ENCODE measurements at regions not wholly inside any gene's neighbourhood (a gene's known extent, or its start where the extent isn't known, plus 50 kb on each side); places are given as distances from the start of the nearest gene placed in this dataset.
"Not testable (repeated sequence)": the region's sequence is repeated elsewhere in the genome, so short reads cannot be mapped to it uniquely, and the experiment has no call there.

DNA sequence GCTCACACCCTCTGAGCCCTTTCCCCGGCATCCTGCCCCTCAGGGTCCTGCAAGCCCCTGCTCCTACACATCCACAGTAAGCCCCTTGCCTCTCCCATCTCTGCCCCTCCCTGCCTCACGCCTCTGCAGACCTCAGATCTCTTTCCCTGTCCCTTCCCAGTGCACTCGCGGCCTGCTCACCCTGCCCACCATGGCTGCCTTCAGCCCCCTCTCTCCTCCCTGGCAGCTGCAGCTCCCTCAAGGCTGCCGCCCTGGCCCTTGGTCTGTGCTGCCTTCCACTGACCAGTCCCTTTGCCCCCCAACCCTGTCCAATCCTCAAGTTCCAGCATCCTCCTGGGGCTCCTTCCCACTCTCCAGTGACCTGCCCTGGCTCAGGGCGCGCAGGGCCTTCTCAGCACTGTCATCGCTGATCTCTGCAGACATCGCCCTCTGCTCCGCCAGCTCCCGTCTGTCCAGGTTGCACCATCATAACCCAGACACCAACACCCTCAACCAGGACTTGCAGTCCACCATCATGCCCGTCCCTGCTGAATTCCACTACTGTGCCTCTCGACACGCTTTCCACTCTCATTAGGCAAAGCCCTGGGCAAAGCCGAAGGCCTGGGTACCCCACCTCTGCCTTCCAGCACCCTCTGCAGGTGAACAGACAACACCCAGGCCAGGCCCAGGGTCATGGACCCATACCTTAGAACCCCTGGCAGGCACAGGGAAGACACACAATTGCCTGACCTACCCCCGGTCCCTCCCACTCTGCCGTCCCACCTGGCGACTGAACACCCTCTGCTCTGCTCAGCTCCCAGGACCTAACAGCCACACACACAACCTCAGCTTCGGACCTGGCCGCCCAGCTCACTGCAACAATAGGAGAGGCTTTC is 97.8 kb upstream of the RUFY1 start:
- TF ChIP-seq POLR2A (IDR thresholded peaks at IDR 0.05), result no peak
- TF ChIP-seq, protein P1, sequence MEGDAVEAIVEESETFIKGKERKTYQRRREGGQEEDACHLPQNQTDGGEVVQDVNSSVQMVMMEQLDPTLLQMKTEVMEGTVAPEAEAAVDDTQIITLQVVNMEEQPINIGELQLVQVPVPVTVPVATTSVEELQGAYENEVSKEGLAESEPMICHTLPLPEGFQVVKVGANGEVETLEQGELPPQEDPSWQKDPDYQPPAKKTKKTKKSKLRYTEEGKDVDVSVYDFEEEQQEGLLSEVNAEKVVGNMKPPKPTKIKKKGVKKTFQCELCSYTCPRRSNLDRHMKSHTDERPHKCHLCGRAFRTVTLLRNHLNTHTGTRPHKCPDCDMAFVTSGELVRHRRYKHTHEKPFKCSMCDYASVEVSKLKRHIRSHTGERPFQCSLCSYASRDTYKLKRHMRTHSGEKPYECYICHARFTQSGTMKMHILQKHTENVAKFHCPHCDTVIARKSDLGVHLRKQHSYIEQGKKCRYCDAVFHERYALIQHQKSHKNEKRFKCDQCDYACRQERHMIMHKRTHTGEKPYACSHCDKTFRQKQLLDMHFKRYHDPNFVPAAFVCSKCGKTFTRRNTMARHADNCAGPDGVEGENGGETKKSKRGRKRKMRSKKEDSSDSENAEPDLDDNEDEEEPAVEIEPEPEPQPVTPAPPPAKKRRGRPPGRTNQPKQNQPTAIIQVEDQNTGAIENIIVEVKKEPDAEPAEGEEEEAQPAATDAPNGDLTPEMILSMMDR (IDR thresholded peaks at IDR 0.05), result no peak
- H3K27ac ChIP-seq, result no peak overlapping the region
- DNase-seq (no peak), ATAC-seq (no peak)
- no peaks in the 10 kb centered on the region for H3K4me1 ChIP-seq
- H3K4me3 ChIP-seq, result no peak overlapping the region
- 65 to 74% methylated on average over 19 to 20 of the region's 20 CpGs for WGBS, 2 donors
- no peaks in the 10 kb centered on the region for H3K36me3 ChIP-seq (replicated peaks in 1 of 2; ENCODE audit: insufficient read depth in 1 of 2, low read depth in 2 of 2)
- intact Hi-C loops (cut with DNase I), result no loop called here
- peaks cover 0 to 3% (median 0%) of the 10 kb centered on the region in 3 donors for H3K9me3 ChIP-seq
- H3K27me3 ChIP-seq, result no peaks in the 10 kb centered on the region

DNA sequence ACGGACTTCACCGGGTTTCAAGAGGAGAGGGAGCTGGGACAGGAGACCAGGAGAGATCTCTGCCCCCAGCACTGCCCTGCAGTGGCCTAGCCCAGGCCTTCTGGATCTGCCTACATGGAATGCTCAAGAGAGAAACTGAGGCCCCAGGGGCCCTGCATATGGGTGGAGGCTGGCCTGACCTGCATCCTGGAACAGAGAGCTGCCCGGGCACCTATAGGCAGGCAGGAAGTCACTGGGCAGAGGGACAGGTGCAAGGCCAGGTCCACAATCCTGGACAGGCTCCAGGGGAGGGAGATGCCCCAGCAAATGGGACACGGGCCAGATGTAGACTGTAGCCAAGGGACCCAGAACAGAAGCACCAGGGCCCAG is 98.5 kb upstream of the RUFY1 start:
- H3K9me3 ChIP-seq, result peaks cover 0 to 3% (median 0%) of the 10 kb centered on the region in 3 donors
- no peak for DNase-seq
- H3K36me3 ChIP-seq (replicated peaks in 1 of 2; ENCODE audit: insufficient read depth in 1 of 2, low read depth in 2 of 2), result no peaks in the 10 kb centered on the region
- ATAC-seq, result no peak
- intact Hi-C loops (cut with DNase I), result no loop called here
- H3K27ac ChIP-seq, result no peak overlapping the region
- TF ChIP-seq, protein P1 (IDR thresholded peaks at IDR 0.05), result no peak
- TF ChIP-seq POLR2A (IDR thresholded peaks at IDR 0.05), result no peak
- WGBS, 2 donors, result 57% methylated on average over 2 to 4 of the region's 4 CpGs
- H3K4me1 ChIP-seq, result no peaks in the 10 kb centered on the region
- no peak overlapping the region for H3K4me3 ChIP-seq
- no peaks in the 10 kb centered on the region for H3K27me3 ChIP-seq

DNA sequence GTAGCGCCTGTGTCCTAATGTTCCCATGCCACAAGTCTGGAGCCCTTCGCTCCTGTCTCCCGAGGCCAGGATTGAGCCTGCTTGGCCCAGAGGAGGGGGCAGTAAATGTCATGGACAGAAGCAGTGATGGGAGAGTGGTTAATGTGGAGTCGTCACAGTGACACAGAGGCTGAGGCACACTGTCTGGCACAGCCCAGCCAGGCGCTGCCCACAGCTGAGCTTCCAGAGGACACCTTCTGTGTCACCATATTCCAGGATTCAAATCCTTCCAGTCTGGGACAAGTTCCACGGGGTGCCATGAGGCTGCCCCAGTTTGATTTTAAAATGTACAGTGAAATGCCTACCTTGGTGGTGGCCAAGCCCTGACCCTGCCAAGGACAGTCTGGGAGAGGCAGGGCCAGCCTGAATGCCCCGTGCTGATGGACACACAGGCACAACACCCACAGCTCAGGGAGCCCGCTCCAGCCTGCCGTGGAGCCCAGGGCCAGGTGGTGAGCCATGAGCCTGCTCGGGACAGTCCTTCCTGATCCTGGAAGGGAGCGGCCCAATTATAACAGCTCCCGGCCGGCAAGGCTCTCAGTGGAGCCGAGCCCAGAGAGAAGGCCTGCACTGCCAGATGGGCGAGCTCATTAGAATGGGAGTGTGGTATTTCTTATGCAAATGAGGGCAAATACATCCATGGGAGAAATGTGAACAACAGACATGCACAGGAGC is 99.1 kb upstream of the RUFY1 start:
- H3K4me3 ChIP-seq, result no peak overlapping the region
- H3K27ac ChIP-seq, result no peak overlapping the region
- WGBS, 2 donors, result 81 to 84% methylated on average over 12 to 15 of the region's 15 CpGs
- ATAC-seq (no peak), DNase-seq (no peak)
- intact Hi-C loops (cut with DNase I), result no loop called here
- H3K27me3 ChIP-seq, result no peaks in the 10 kb centered on the region
- peaks cover 0 to 3% (median 0%) of the 10 kb centered on the region in 3 donors for H3K9me3 ChIP-seq
- no peaks in the 10 kb centered on the region for H3K4me1 ChIP-seq
- no peaks in the 10 kb centered on the region for H3K36me3 ChIP-seq (replicated peaks in 1 of 2; ENCODE audit: insufficient read depth in 1 of 2, low read depth in 2 of 2)
- TF ChIP-seq POLR2A (IDR thresholded peaks at IDR 0.05), result no peak

- H3K4me1 ChIP-seq; intact Hi-C loops (cut with DNase I); H3K4me3 ChIP-seq; H3K9me3 ChIP-seq; H3K27me3 ChIP-seq; ATAC-seq; DNase-seq; H3K36me3 ChIP-seq (replicated peaks in 1 of 2; ENCODE audit: insufficient read depth in 1 of 2, low read depth in 2 of 2); H3K27ac ChIP-seq: not testable (repeated sequence)
- WGBS, 2 donors, result 47 to 68% methylated on average over 4 of the region's 4 CpGs
Measured at GRCh38 chr5:179449950-179450349, 100.4 kb upstream of the RUFY1 start.

- H3K27me3 ChIP-seq; DNase-seq; H3K4me1 ChIP-seq; H3K27ac ChIP-seq; H3K36me3 ChIP-seq (replicated peaks in 1 of 2; ENCODE audit: insufficient read depth in 1 of 2, low read depth in 2 of 2); intact Hi-C loops (cut with DNase I); H3K4me3 ChIP-seq; H3K9me3 ChIP-seq; ATAC-seq: not testable (repeated sequence)
- WGBS, 2 donors, result no CpG with 5 or more reads among the region's 11 CpGs
Measured at GRCh38 chr5:179448282-179448681, 102.1 kb upstream of the RUFY1 start.

- WGBS, 2 donors, result 87 to 94% methylated on average over 3 of the region's 3 CpGs
- H3K36me3 ChIP-seq (replicated peaks in 1 of 2; ENCODE audit: insufficient read depth in 1 of 2, low read depth in 2 of 2); ATAC-seq; H3K9me3 ChIP-seq; H3K27ac ChIP-seq; DNase-seq; intact Hi-C loops (cut with DNase I); H3K4me3 ChIP-seq; H3K4me1 ChIP-seq; H3K27me3 ChIP-seq: not testable (repeated sequence)
Measured at GRCh38 chr5:179442289-179442688, 97.0 kb upstream of the ADAMTS2 start.
